Nephron (organoid): ENCODE measurements at regions not wholly inside any gene's neighbourhood (a gene's known extent, or its start where the extent isn't known, plus 50 kb on each side); places are given as distances from the start of the nearest gene placed in this dataset.

Source experiments
- H3K27ac Mint-ChIP-seq, 3 experiments: 2 replicates each; pipeline ENCODE4 v1.8.0; 2020; ENCODE audit warnings: mixed read lengths in 3 of 3, mild to moderate bottlenecking in 2 of 3, moderate library complexity in 1 of 3
- H3K27me3 Mint-ChIP-seq: 2 replicates; pipeline ENCODE4 v1.8.0; 2021; ENCODE audit warnings: low read depth, mild to moderate bottlenecking, moderate library complexity, mixed read lengths
- H3K36me3 Mint-ChIP-seq: 2 replicates; pipeline ENCODE4 v1.8.0; 2020; ENCODE audit warnings: low read depth, mixed read lengths
- H3K4me1 Mint-ChIP-seq: 2 replicates; pipeline ENCODE4 v1.8.0; 2020; ENCODE audit warnings: mixed read lengths
- H3K4me3 Mint-ChIP-seq, 3 experiments: 2 replicates each; pipeline ENCODE4 v1.8.0; 2020; ENCODE audit warnings: mild to moderate bottlenecking in 3 of 3, mixed read lengths in 3 of 3, moderate library complexity in 2 of 3
- H3K9me3 Mint-ChIP-seq: 2 replicates; pipeline ENCODE4 v1.8.0; 2020; ENCODE audit warnings: mixed read lengths
- TF ChIP-seq, protein P1 (sequence below), 3 experiments: fragments of 200-600 bp; sonication (generic); IDR thresholded peaks; one replicate each; pipeline ENCODE4 v1.5.0; 2021; ENCODE audit warnings: antibody characterized with exemption in 3 of 3; ENCODE audit not compliant: unreplicated experiment in 3 of 3

DNA sequence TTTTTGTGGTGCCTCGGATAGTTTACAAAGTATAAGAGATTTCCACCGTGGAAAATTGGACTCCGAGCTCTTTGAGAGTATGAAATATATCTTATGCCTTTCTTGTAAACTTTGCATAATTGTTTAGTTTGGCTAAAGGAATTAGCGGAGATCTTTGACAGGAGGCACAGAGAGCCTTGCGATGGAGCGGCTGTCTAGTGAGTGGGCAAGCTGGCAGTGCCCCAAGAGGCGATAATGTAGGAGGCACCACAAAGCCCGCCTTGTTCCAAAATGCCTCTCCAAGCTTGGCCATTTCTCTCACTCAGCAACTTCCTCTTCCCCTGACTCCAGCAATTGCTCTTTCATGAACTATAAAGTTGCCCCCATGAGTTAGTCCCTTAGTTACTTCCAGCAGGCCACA is 270.1 kb upstream of the PRICKLE1 start:
- H3K4me1 Mint-ChIP-seq, result peaks cover 31% of the 10 kb centered on the region
- TF ChIP-seq, protein P1, sequence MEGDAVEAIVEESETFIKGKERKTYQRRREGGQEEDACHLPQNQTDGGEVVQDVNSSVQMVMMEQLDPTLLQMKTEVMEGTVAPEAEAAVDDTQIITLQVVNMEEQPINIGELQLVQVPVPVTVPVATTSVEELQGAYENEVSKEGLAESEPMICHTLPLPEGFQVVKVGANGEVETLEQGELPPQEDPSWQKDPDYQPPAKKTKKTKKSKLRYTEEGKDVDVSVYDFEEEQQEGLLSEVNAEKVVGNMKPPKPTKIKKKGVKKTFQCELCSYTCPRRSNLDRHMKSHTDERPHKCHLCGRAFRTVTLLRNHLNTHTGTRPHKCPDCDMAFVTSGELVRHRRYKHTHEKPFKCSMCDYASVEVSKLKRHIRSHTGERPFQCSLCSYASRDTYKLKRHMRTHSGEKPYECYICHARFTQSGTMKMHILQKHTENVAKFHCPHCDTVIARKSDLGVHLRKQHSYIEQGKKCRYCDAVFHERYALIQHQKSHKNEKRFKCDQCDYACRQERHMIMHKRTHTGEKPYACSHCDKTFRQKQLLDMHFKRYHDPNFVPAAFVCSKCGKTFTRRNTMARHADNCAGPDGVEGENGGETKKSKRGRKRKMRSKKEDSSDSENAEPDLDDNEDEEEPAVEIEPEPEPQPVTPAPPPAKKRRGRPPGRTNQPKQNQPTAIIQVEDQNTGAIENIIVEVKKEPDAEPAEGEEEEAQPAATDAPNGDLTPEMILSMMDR (IDR thresholded peaks at IDR 0.05; ENCODE audit: unreplicated experiment in 3 of 3), result no peak
- H3K9me3 Mint-ChIP-seq, result peaks cover 8% of the 10 kb centered on the region
- H3K4me3 Mint-ChIP-seq, result peak overlapping the region in 1 of 3 experiments; percentile 4
- no peaks in the 10 kb centered on the region for H3K27me3 Mint-ChIP-seq
- peak overlapping the region; percentile 7 to 93 (median 84) for H3K27ac Mint-ChIP-seq
- H3K36me3 Mint-ChIP-seq, result no peaks in the 10 kb centered on the region

DNA sequence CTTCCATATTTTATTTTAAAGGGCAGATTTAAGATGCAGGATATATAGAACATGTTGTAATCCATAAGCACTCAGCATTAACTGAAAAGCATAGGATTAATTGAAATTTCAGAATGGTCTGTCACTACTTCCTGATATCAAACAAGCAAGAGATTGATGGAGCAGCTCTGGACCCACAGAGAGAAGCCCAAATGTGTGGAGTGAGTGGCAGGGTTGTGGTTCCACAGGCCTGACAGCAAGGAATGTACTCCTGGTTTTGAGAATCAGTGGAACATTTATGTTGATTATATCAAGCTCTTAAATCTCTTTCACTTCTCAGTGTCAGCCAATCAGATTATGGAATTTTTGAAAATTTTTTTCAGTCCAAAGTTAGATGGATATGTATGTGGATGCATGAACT is 267.6 kb upstream of the PRICKLE1 start:
- Mint-ChIP-seq H3K27me3 (no peaks in the 10 kb centered on the region), H3K4me3 (no peak overlapping the region), H3K27ac (peak overlapping the region in 2 of 3 experiments; percentile 19 to 38), H3K4me1 (peaks cover 37% of the 10 kb centered on the region), H3K36me3 (no peaks in the 10 kb centered on the region), H3K9me3 (peaks cover under 1% of the 10 kb centered on the region)
- TF ChIP-seq, protein P1 (IDR thresholded peaks at IDR 0.05; ENCODE audit: unreplicated experiment in 3 of 3), result no peak

DNA sequence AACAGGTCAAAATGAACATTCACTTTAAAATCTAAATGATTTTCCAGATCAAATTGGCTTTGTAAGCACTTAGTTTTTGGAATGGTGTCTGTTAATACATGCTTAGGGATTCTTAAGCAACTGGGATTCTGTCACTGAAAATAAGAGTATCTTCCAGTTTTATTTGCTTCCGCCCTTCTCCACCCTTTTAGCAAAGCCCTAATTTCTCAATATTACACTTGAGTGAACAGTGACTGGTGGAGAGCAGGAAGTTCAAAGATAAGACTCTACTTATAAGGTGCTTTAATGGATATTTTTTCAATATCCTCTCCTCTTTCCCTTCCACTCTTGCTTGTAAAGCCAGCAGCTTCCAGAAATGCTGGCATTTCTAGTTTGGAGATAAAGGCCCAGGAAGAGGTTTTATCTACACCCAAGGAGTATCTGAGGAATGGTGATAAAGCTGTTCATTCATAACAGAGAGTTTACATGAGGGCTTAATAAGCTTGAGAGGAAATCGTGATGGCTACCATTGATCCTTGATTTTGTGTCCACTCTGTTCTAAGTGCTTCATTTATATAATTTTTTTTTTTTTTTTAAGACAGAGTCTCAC is 265.9 kb upstream of the PRICKLE1 start:
- Mint-ChIP-seq H3K27me3 (no peaks in the 10 kb centered on the region), H3K27ac (peak overlapping the region; percentile 15 to 71 (median 29)), H3K9me3 (no peaks in the 10 kb centered on the region), H3K4me3 (no peak overlapping the region), H3K4me1 (peaks cover 37% of the 10 kb centered on the region), H3K36me3 (no peaks in the 10 kb centered on the region)
- TF ChIP-seq, protein P1 (IDR thresholded peaks at IDR 0.05; ENCODE audit: unreplicated experiment in 3 of 3), result no peak

DNA sequence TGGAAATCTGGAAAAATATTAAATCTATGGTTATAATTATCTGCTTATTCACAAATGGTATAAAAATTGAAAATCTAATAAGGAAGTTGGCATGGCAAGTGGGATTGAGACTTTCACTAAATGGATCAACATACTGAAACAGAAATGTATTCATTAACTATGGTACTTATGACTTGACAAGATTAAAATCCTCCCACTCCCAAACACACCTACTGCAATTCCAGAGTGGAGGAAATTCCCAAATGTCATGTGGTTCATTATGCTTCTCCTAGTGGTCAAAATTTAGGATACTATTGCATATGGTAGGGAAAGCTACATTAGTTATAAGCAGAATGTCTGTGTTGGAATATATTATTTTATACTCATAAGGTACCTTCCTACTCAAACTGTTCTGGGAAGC is 265.3 kb upstream of the PRICKLE1 start:
- TF ChIP-seq, protein P1 (IDR thresholded peaks at IDR 0.05; ENCODE audit: unreplicated experiment in 3 of 3), result no peak
- peak overlapping the region; percentile 15 to 71 (median 29) for H3K27ac Mint-ChIP-seq
- no peaks in the 10 kb centered on the region for H3K9me3 Mint-ChIP-seq
- H3K4me1 Mint-ChIP-seq, result peaks cover 30% of the 10 kb centered on the region
- H3K36me3 Mint-ChIP-seq, result no peaks in the 10 kb centered on the region
- no peaks in the 10 kb centered on the region for H3K27me3 Mint-ChIP-seq
- no peak overlapping the region for H3K4me3 Mint-ChIP-seq

DNA sequence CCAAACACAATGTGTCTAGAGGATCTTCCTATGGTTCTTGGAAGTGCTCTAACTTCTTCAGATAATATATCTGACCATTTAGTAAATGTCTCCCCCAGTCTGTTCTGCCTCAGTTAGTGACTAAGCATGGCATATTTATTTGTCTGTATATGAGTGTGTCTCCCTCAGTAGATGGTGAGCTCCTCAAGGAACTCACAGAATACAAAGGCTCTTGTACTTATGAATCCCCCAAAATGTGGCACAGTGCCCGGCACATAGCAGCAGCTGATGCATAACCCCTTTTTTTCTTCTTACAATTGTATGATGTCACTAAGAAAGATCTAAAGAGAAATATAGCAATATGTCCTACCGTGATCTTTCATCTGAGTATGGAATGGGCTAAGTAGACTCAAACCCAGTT is 264.7 kb upstream of the PRICKLE1 start:
- H3K4me3 Mint-ChIP-seq, result no peak overlapping the region
- H3K4me1 Mint-ChIP-seq, result peaks cover 24% of the 10 kb centered on the region
- no peaks in the 10 kb centered on the region for H3K27me3 Mint-ChIP-seq
- peak overlapping the region in 2 of 3 experiments; percentile 1 to 15 for H3K27ac Mint-ChIP-seq
- no peaks in the 10 kb centered on the region for H3K36me3 Mint-ChIP-seq
- H3K9me3 Mint-ChIP-seq, result no peaks in the 10 kb centered on the region
- TF ChIP-seq, protein P1 (IDR thresholded peaks at IDR 0.05; ENCODE audit: unreplicated experiment in 3 of 3), result no peak
